DOHH2 (cell line): ENCODE measurements at regions not wholly inside any gene's neighbourhood (a gene's known extent, or its start where the extent isn't known, plus 50 kb on each side); places are given as distances from the start of the nearest gene placed in this dataset.

Experiments used
- H3F3A ChIP-seq: fragments of 200-600 bp; sonication (generic), shearing (Covaris generic); 2 replicates; pipeline ENCODE4 v1.6.0; 2016; ENCODE audit warnings: antibody characterized with exemption, mild to moderate bottlenecking; ENCODE audit not compliant: control insufficient read depth, insufficient read depth
- H3K27ac ChIP-seq: fragments of 200-600 bp; sonication (generic); 2 replicates; pipeline ENCODE4 v1.5.1; 2014; ENCODE audit warnings: low read depth, mild to moderate bottlenecking, low read length, moderate library complexity
- H3K27me3 ChIP-seq: fragments of 200-600 bp; sonication (generic); 2 replicates; pipeline ENCODE4 v1.6.1; 2014; ENCODE audit warnings: mild to moderate bottlenecking, low read length, mixed read lengths; ENCODE audit not compliant: control insufficient read depth
- H3K36me3 ChIP-seq: fragments of 200-600 bp; sonication (generic); 2 replicates; pipeline ENCODE4 v1.6.1; 2014; ENCODE audit warnings: mild to moderate bottlenecking, low read length, moderate library complexity, mixed read lengths; ENCODE audit not compliant: control insufficient read depth
- H3K4me1 ChIP-seq: fragments of 200-600 bp; sonication (generic); 2 replicates; pipeline ENCODE4 v1.6.1; 2014; ENCODE audit warnings: mild to moderate bottlenecking, low read length, mixed read lengths; ENCODE audit not compliant: control insufficient read depth
- H3K4me2 ChIP-seq: fragments of 200-600 bp; sonication (generic); 2 replicates; pipeline ENCODE4 v1.6.0; 2014; ENCODE audit warnings: mild to moderate bottlenecking, low read length, moderate library complexity
- H3K4me3 ChIP-seq: fragments of 200-600 bp; sonication (generic); 2 replicates; pipeline ENCODE4 v1.5.1; 2014; ENCODE audit warnings: mild to moderate bottlenecking, low read length, mixed read lengths
- H3K79me2 ChIP-seq: fragments of 200-600 bp; sonication (generic); 2 replicates; pipeline ENCODE4 v1.6.1; 2014; ENCODE audit warnings: mild to moderate bottlenecking, low read length, mixed read lengths; ENCODE audit not compliant: control insufficient read depth
- H3K9me2 ChIP-seq: fragments of 200-600 bp; sonication (generic); replicated peaks from 2 replicates; pipeline ENCODE4 v1.6.1; 2014; ENCODE audit warnings: mild to moderate bottlenecking, low read length, mixed read lengths; ENCODE audit not compliant: control insufficient read depth
- H3K9me3 ChIP-seq: fragments of 200-600 bp; sonication (generic); 2 replicates; pipeline ENCODE4 v1.6.1; 2014; ENCODE audit warnings: antibody characterized with exemption, low read length, mixed read lengths; ENCODE audit not compliant: control insufficient read depth, insufficient read depth
- H4K20me1 ChIP-seq: fragments of 200-600 bp; sonication (generic); 2 replicates; pipeline ENCODE4 v1.6.0; 2014; ENCODE audit warnings: low read depth, mild to moderate bottlenecking, antibody characterized with exemption, low read length, moderate library complexity; ENCODE audit not compliant: control insufficient read depth, insufficient read depth
- EZH2phosphoT487 ChIP-seq: fragments of 200-600 bp; sonication (generic); IDR thresholded peaks from 2 replicates; pipeline ENCODE4 v1.6.1; 2017; ENCODE audit warnings: borderline replicate concordance, mild to moderate bottlenecking, antibody characterized with exemption, low read length, moderate library complexity, mixed read lengths
- TF ChIP-seq, protein P1 (sequence below): fragments of 200-600 bp; sonication (generic); IDR thresholded peaks from one replicate; pipeline ENCODE4 v1.5.1; 2014; ENCODE audit warnings: antibody characterized with exemption, mild to moderate bottlenecking, low read depth, low read length; ENCODE audit not compliant: poor library complexity, severe bottlenecking

DNA sequence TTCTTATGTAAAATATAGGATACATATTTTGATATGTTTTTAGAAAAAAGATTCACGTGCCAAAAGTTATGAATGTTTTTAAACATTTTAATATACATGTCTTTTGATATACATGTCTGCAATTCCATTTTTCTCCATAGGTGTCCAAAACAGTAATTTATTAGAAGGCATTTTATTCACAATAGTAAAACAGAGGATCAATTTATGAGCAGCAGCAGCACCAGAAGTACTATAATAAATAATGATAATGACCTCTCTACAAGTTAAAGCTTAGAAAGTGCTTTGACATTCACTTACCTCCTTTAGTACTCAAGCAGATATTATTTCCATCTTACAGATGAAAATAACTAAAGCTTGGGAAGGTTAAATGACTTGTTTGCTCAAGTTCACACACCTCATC lies 96.7 kb upstream of the DBX1 start:
- H3K36me3 ChIP-seq, result no peaks in the 10 kb centered on the region
- TF ChIP-seq, protein P1, sequence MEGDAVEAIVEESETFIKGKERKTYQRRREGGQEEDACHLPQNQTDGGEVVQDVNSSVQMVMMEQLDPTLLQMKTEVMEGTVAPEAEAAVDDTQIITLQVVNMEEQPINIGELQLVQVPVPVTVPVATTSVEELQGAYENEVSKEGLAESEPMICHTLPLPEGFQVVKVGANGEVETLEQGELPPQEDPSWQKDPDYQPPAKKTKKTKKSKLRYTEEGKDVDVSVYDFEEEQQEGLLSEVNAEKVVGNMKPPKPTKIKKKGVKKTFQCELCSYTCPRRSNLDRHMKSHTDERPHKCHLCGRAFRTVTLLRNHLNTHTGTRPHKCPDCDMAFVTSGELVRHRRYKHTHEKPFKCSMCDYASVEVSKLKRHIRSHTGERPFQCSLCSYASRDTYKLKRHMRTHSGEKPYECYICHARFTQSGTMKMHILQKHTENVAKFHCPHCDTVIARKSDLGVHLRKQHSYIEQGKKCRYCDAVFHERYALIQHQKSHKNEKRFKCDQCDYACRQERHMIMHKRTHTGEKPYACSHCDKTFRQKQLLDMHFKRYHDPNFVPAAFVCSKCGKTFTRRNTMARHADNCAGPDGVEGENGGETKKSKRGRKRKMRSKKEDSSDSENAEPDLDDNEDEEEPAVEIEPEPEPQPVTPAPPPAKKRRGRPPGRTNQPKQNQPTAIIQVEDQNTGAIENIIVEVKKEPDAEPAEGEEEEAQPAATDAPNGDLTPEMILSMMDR, result no peak
- TF ChIP-seq EZH2phosphoT487, result no peak
- no peaks in the 10 kb centered on the region for H3F3A ChIP-seq
- H3K9me2 ChIP-seq, result no peaks in the 10 kb centered on the region
- H3K4me1 ChIP-seq, result no peaks in the 10 kb centered on the region
- H3K79me2 ChIP-seq, result no peaks in the 10 kb centered on the region
- H4K20me1 ChIP-seq, result no peaks in the 10 kb centered on the region
- no peaks in the 10 kb centered on the region for H3K27me3 ChIP-seq
- no peaks in the 10 kb centered on the region for H3K9me3 ChIP-seq
- H3K4me3 ChIP-seq, result no peak overlapping the region
- H3K27ac ChIP-seq, result no peak overlapping the region
- no peak overlapping the region for H3K4me2 ChIP-seq

GRCh38 chr11:20253796-20254195 lies 93.5 kb upstream of the DBX1 start:
- H3K9me2 ChIP-seq, result no peaks in the 10 kb centered on the region
- H4K20me1 ChIP-seq, result no peaks in the 10 kb centered on the region
- H3K27me3 ChIP-seq, result peaks cover 7% of the 10 kb centered on the region
- TF ChIP-seq EZH2phosphoT487, result no peak
- TF ChIP-seq, protein P1, result no peak
- no peak overlapping the region for H3K4me2 ChIP-seq
- no peak overlapping the region for H3K4me3 ChIP-seq
- no peaks in the 10 kb centered on the region for H3K79me2 ChIP-seq
- no peak overlapping the region for H3K27ac ChIP-seq
- H3K9me3 ChIP-seq, result no peaks in the 10 kb centered on the region
- H3K36me3 ChIP-seq, result no peaks in the 10 kb centered on the region
- no peaks in the 10 kb centered on the region for H3F3A ChIP-seq
- H3K4me1 ChIP-seq, result no peaks in the 10 kb centered on the region

- Histone ChIP-seq H4K20me1 (no peaks in the 10 kb centered on the region), H3K27ac (no peak overlapping the region), H3K36me3 (no peaks in the 10 kb centered on the region), H3F3A (no peaks in the 10 kb centered on the region), H3K4me3 (no peak overlapping the region), H3K79me2 (no peaks in the 10 kb centered on the region), H3K9me3 (no peaks in the 10 kb centered on the region), H3K4me1 (no peaks in the 10 kb centered on the region), H3K27me3 (peaks cover 7% of the 10 kb centered on the region), H3K4me2 (no peak overlapping the region), H3K9me2 (no peaks in the 10 kb centered on the region)
- no peak for TF ChIP-seq EZH2phosphoT487
- TF ChIP-seq, protein P1, result no peak
Measured at GRCh38 chr11:20251496-20251895, 91.2 kb upstream of the DBX1 start.
